Mesenchymal stem cell (in vitro differentiated cells and primary cell): ENCODE measurements at regions not wholly inside any gene's neighbourhood (a gene's known extent, or its start where the extent isn't known, plus 50 kb on each side); places are given as distances from the start of the nearest gene placed in this dataset.
A peak's percentile ranks its signal among the peaks of the same experiment; 100 is the strongest.

Source experiments
- DNase-seq: peaks from one replicate; pipeline ENCODE4 v3.0.0-alpha.2; 2013
- H2AFZ ChIP-seq: one replicate; pipeline ENCODE4 v1.6.1; 2013; ENCODE audit warnings: low read depth, mild to moderate bottlenecking, control low read depth, inconsistent platforms, low read length, moderate library complexity
- H2AK5ac ChIP-seq: 2 replicates; pipeline ENCODE4 v1.6.1; 2013; ENCODE audit warnings: low read length, moderate library complexity, mild to moderate bottlenecking, inconsistent platforms; ENCODE audit not compliant: severe bottlenecking
- H2BK120ac ChIP-seq: one replicate; pipeline ENCODE4 v1.6.1; 2013; ENCODE audit warnings: low read depth, mild to moderate bottlenecking, inconsistent platforms, low read length, moderate library complexity
- H2BK12ac ChIP-seq, 2 experiments: one replicate each; pipeline ENCODE4 v1.6.1; 2013; ENCODE audit warnings: inconsistent platforms in 2 of 2, low read length in 2 of 2, mild to moderate bottlenecking in 2 of 2, moderate library complexity in 2 of 2, control low read depth in 1 of 2
- H2BK15ac ChIP-seq: one replicate; pipeline ENCODE4 v1.6.1; 2013; ENCODE audit warnings: mild to moderate bottlenecking, low read depth, inconsistent platforms; ENCODE audit not compliant: poor library complexity, severe bottlenecking
- H2BK5ac ChIP-seq: 2 replicates; pipeline ENCODE4 v1.6.1; 2013; ENCODE audit warnings: low read depth, mild to moderate bottlenecking, low read length, control low read depth, inconsistent platforms; ENCODE audit not compliant: poor library complexity, severe bottlenecking
- H3K14ac ChIP-seq, 2 experiments: one replicate each; pipeline ENCODE4 v1.6.1; 2013; ENCODE audit warnings: inconsistent platforms in 2 of 2, low read length in 2 of 2, control low read depth in 1 of 2, mild to moderate bottlenecking in 1 of 2, moderate library complexity in 1 of 2
- H3K18ac ChIP-seq, 2 experiments: one replicate each; pipeline ENCODE4 v1.6.1; 2013; ENCODE audit warnings: inconsistent platforms in 2 of 2, low read length in 2 of 2, control low read depth in 1 of 2, low read depth in 1 of 2, mild to moderate bottlenecking in 1 of 2
- H3K23ac ChIP-seq, 2 experiments: one replicate each; pipeline ENCODE4 v1.6.1; 2013; ENCODE audit warnings: inconsistent platforms in 2 of 2, low read length in 2 of 2, mild to moderate bottlenecking in 2 of 2, moderate library complexity in 2 of 2, control low read depth in 1 of 2
- H3K27ac ChIP-seq: 2 replicates; pipeline ENCODE4 v1.5.1; 2013; ENCODE audit warnings: mild to moderate bottlenecking, moderate library complexity, low read length, control low read depth, inconsistent platforms; ENCODE audit not compliant: poor library complexity, severe bottlenecking
- H3K27me3 ChIP-seq, 2 experiments: 2 replicates each; pipeline versions ENCODE4 v1.6.1 to v1.7.0; 2013; ENCODE audit warnings: low read length in 2 of 2, mild to moderate bottlenecking in 2 of 2, moderate library complexity in 2 of 2, control low read depth in 1 of 2, inconsistent platforms in 1 of 2; ENCODE audit not compliant: control insufficient read depth in 1 of 2, insufficient read depth in 1 of 2
- H3K36me3 ChIP-seq, 2 experiments: 2 replicates each; pipeline versions ENCODE4 v1.6.1 to v1.7.0; 2013; ENCODE audit warnings: low read length in 2 of 2, control low read depth in 1 of 2, inconsistent platforms in 1 of 2, low read depth in 1 of 2, mild to moderate bottlenecking in 1 of 2; ENCODE audit not compliant: insufficient read depth in 2 of 2, control insufficient read depth in 1 of 2
- H3K4ac ChIP-seq, 2 experiments: one replicate each; pipeline ENCODE4 v1.6.1; 2013; ENCODE audit warnings: inconsistent platforms in 2 of 2, low read length in 2 of 2, mild to moderate bottlenecking in 2 of 2, moderate library complexity in 2 of 2, control low read depth in 1 of 2, low read depth in 1 of 2
- H3K4me1 ChIP-seq: 2 replicates; pipeline ENCODE4 v1.6.1; 2013; ENCODE audit warnings: low read depth, low read length, control low read depth; ENCODE audit not compliant: control insufficient read depth, insufficient read depth
- H3K4me2 ChIP-seq: 2 replicates; pipeline ENCODE4 v1.6.1; 2013; ENCODE audit warnings: low read length, mild to moderate bottlenecking, inconsistent platforms; ENCODE audit not compliant: poor library complexity, severe bottlenecking
- H3K4me3 ChIP-seq, 2 experiments: 2 replicates each; pipeline versions ENCODE4 v1.5.1 to v1.7.0; 2013; ENCODE audit warnings: low read length in 2 of 2, mild to moderate bottlenecking in 2 of 2, control low read depth in 1 of 2, low read depth in 1 of 2; ENCODE audit not compliant: insufficient read depth in 1 of 2
- H3K79me1 ChIP-seq: replicated peaks from 2 replicates; pipeline ENCODE4 v1.6.1; 2013; ENCODE audit warnings: mild to moderate bottlenecking, control low read depth, low read length, inconsistent platforms; ENCODE audit not compliant: poor library complexity, severe bottlenecking
- H3K9ac ChIP-seq: 2 replicates; pipeline ENCODE4 v1.7.0; 2013; ENCODE audit warnings: mild to moderate bottlenecking, low read length, moderate library complexity
- H3K9me3 ChIP-seq: 2 replicates; pipeline ENCODE4 v1.7.0; 2013; ENCODE audit warnings: mild to moderate bottlenecking, low read length; ENCODE audit not compliant: control insufficient read depth
- H4K8ac ChIP-seq: one replicate; pipeline ENCODE4 v1.6.1; 2013; ENCODE audit warnings: inconsistent platforms, mild to moderate bottlenecking, low read length, moderate library complexity
- H4K91ac ChIP-seq: one replicate; pipeline ENCODE4 v1.6.1; 2013; ENCODE audit warnings: mild to moderate bottlenecking, low read length, inconsistent platforms
- WGBS: methylation state at CpG from one replicate; pipeline ENCODE4 v1.1.7; 2013; ENCODE audit warnings: mixed read lengths; 5-methylcytosine and 5-hydroxymethylcytosine counted together

DNA sequence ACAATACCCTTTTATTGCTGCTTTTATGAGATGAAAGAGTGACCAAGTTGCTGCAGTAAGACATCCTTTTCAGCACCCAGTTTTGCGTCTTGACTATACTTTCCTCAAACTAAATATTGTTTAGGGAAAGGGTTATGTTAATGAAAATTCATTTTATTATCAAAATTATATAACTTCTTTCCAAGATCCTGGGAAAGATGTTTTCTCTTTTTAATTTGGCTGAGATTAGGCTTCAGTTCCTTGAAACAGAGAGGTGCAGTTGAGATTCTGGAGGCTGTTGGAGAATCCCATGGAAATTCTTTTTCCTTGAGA, 91.6 kb upstream of the KCNA3 start:
- Histone ChIP-seq H3K27ac (no peak overlapping the region), H4K91ac (no peak overlapping the region), H3K18ac (no peak overlapping the region), H3K36me3 (no peaks in the 10 kb centered on the region), H3K23ac (no peak overlapping the region), H2BK5ac (no peak overlapping the region), H2AFZ (no peak overlapping the region), H3K79me1 (no peaks in the 10 kb centered on the region), H3K4ac (no peak overlapping the region), H3K4me2 (no peak overlapping the region), H2BK120ac (no peak overlapping the region), H4K8ac (no peak overlapping the region), H2BK15ac (no peak overlapping the region), H2AK5ac (no peak overlapping the region), H3K27me3 (peaks cover 0 to 66% of the 10 kb centered on the region in 2 experiments), H3K9ac (no peak overlapping the region), H3K4me3 (no peak overlapping the region), H3K9me3 (no peaks in the 10 kb centered on the region), H3K4me1 (no peaks in the 10 kb centered on the region), H2BK12ac (no peak overlapping the region), H3K14ac (no peak overlapping the region)
- whole genome bisulfite sequencing = no CpG with 5 or more reads among the region's 1 CpG
- no peak for DNase-seq

GRCh38 chr1:110765640-110766335, 91.0 kb upstream of the KCNA3 start:
- DNase-seq = peak; percentile 38
- no peaks in the 10 kb centered on the region for H3K36me3 ChIP-seq
- H3K9me3 ChIP-seq = no peaks in the 10 kb centered on the region
- H2BK12ac ChIP-seq = no peak overlapping the region
- no peak overlapping the region for H2AFZ ChIP-seq
- H3K27ac ChIP-seq = no peak overlapping the region
- H2AK5ac ChIP-seq = no peak overlapping the region
- H3K9ac ChIP-seq = no peak overlapping the region
- no peak overlapping the region for H3K4me3 ChIP-seq
- no peak overlapping the region for H2BK15ac ChIP-seq
- H3K4ac ChIP-seq = no peak overlapping the region
- H3K4me1 ChIP-seq = no peaks in the 10 kb centered on the region
- no peak overlapping the region for H2BK5ac ChIP-seq
- no peak overlapping the region for H3K23ac ChIP-seq
- H4K8ac ChIP-seq = no peak overlapping the region
- no peak overlapping the region for H4K91ac ChIP-seq
- WGBS = 17% methylated on average over 3 of the region's 5 CpGs
- H3K27me3 ChIP-seq = peaks cover 0 to 71% of the 10 kb centered on the region in 2 experiments
- no peak overlapping the region for H3K18ac ChIP-seq
- H2BK120ac ChIP-seq = no peak overlapping the region
- H3K14ac ChIP-seq = no peak overlapping the region
- H3K79me1 ChIP-seq = no peaks in the 10 kb centered on the region
- H3K4me2 ChIP-seq = no peak overlapping the region

GRCh38 chr1:110763149-110763548, 88.4 kb upstream of the KCNA3 start:
- Histone ChIP-seq H3K4ac (no peak overlapping the region), H2BK12ac (no peak overlapping the region), H3K9me3 (no peaks in the 10 kb centered on the region), H3K4me3 (no peak overlapping the region), H3K23ac (no peak overlapping the region), H2BK120ac (no peak overlapping the region), H2BK15ac (no peak overlapping the region), H2AFZ (no peak overlapping the region), H3K14ac (no peak overlapping the region), H2AK5ac (no peak overlapping the region), H3K36me3 (no peaks in the 10 kb centered on the region), H3K27ac (no peak overlapping the region), H3K9ac (no peak overlapping the region), H3K27me3 (peaks cover 0 to 70% of the 10 kb centered on the region in 2 experiments), H3K4me1 (no peaks in the 10 kb centered on the region), H2BK5ac (no peak overlapping the region), H4K91ac (no peak overlapping the region), H3K79me1 (no peaks in the 10 kb centered on the region), H3K4me2 (no peak overlapping the region), H4K8ac (no peak overlapping the region), H3K18ac (no peak overlapping the region)
- no peak for DNase-seq
- WGBS = 20% methylated on average over 1 of the region's 4 CpGs

DNA sequence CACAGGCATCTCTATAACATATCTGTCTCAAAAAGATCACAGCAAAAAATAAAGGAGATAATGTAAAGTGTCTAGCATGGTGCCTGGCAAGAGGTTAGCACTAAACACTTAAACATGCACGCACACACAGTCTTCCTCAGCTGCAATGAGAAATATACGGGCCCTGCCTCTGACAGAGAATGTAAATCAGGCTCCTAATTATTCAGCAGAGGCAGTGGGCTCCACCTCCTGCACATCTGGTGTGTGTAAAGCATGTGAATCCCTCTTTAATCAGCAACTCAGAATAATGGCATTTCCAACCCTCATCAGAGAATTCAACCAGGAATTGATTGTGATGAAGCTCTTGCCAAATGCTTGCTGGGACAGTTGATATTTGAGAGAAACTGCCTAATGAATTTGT, 85.6 kb upstream of the KCNA3 start:
- Histone ChIP-seq H3K18ac (no peak overlapping the region), H2AFZ (no peak overlapping the region), H2BK12ac (no peak overlapping the region), H3K14ac (no peak overlapping the region), H3K27ac (no peak overlapping the region), H3K23ac (no peak overlapping the region), H3K36me3 (no peaks in the 10 kb centered on the region), H3K27me3 (peaks cover 0 to 60% of the 10 kb centered on the region in 2 experiments), H3K79me1 (no peaks in the 10 kb centered on the region), H4K91ac (no peak overlapping the region), H3K9me3 (no peaks in the 10 kb centered on the region), H2AK5ac (no peak overlapping the region), H4K8ac (no peak overlapping the region), H3K4me1 (no peaks in the 10 kb centered on the region), H2BK5ac (no peak overlapping the region), H3K9ac (no peak overlapping the region), H2BK120ac (no peak overlapping the region), H2BK15ac (no peak overlapping the region), H3K4ac (no peak overlapping the region), H3K4me3 (no peak overlapping the region), H3K4me2 (no peak overlapping the region)
- 76% methylated on average over 2 of the region's 2 CpGs for WGBS
- DNase-seq = no peak
